GM23248 (cell line): ENCODE measurements at regions not wholly inside any gene's neighbourhood (a gene's known extent, or its start where the extent isn't known, plus 50 kb on each side); places are given as distances from the start of the nearest gene placed in this dataset.

Experiments used
- DNase-seq: peaks from one replicate; pipeline ENCODE4 v3.0.0-alpha.2; 2015
- H2AFZ ChIP-seq: fragments of 200-600 bp; sonication (generic); 2 replicates; pipeline ENCODE4 v1.6.1; 2016; ENCODE audit warnings: antibody characterized with exemption
- H3F3A ChIP-seq: fragments of 200-600 bp; sonication (generic); 2 replicates; pipeline ENCODE4 v1.6.1; 2016; ENCODE audit warnings: mild to moderate bottlenecking, antibody characterized with exemption, mixed run types; ENCODE audit not compliant: insufficient read depth
- H3K27ac ChIP-seq: fragments of 200-600 bp; sonication (generic); 2 replicates; pipeline ENCODE4 v1.5.1; 2016; ENCODE audit warnings: mild to moderate bottlenecking
- H3K27me3 ChIP-seq: fragments of 200-600 bp; sonication (generic); replicated peaks from 2 replicates; pipeline ENCODE4 v1.6.1; 2016; ENCODE audit warnings: mild to moderate bottlenecking; ENCODE audit not compliant: insufficient read depth
- H3K36me3 ChIP-seq: fragments of 200-600 bp; sonication (generic); 2 replicates; pipeline ENCODE4 v1.6.1; 2016; ENCODE audit warnings: low read depth, mild to moderate bottlenecking
- H3K4me1 ChIP-seq: fragments of 200-600 bp; sonication (generic); 2 replicates; pipeline ENCODE4 v1.6.1; 2016; ENCODE audit warnings: mild to moderate bottlenecking; ENCODE audit not compliant: insufficient read depth
- H3K4me2 ChIP-seq: fragments of 200-600 bp; sonication (generic); one replicate; pipeline ENCODE4 v1.6.1; 2016; ENCODE audit warnings: mild to moderate bottlenecking; ENCODE audit not compliant: unreplicated experiment
- H3K4me3 ChIP-seq: fragments of 200-600 bp; sonication (generic); 2 replicates; pipeline ENCODE4 v1.5.1; 2016; ENCODE audit warnings: mild to moderate bottlenecking
- H3K79me2 ChIP-seq: fragments of 200-600 bp; sonication (generic); 2 replicates; pipeline ENCODE4 v1.6.1; 2016; ENCODE audit warnings: mild to moderate bottlenecking; ENCODE audit not compliant: insufficient read depth
- H3K9ac ChIP-seq: fragments of 200-600 bp; sonication (generic); 2 replicates; pipeline ENCODE4 v1.6.1; 2016; ENCODE audit warnings: mild to moderate bottlenecking
- H3K9me2 ChIP-seq: fragments of 200-600 bp; sonication (generic); 2 replicates; pipeline ENCODE4 v1.6.1; 2016; ENCODE audit warnings: mixed run types, mild to moderate bottlenecking, moderate library complexity; ENCODE audit not compliant: insufficient read depth
- H3K9me3 ChIP-seq: fragments of 200-600 bp; sonication (generic); one replicate; pipeline ENCODE4 v1.6.1; 2017; ENCODE audit warnings: low read depth
- H4K20me1 ChIP-seq: fragments of 200-600 bp; sonication (generic); 2 replicates; pipeline ENCODE4 v1.6.0; 2016; ENCODE audit not compliant: insufficient read depth
- EZH2 ChIP-seq: fragments of 200-600 bp; sonication (generic); IDR thresholded peaks from 2 replicates; pipeline ENCODE4 v1.6.1; 2018; ENCODE audit warnings: antibody characterized with exemption, mild to moderate bottlenecking; ENCODE audit not compliant: insufficient read depth, poor library complexity, severe bottlenecking
- EZH2phosphoT487 ChIP-seq: fragments of 200-600 bp; sonication (generic); IDR thresholded peaks from 2 replicates; pipeline ENCODE4 v1.6.1; 2018; ENCODE audit warnings: antibody characterized with exemption, moderate library complexity, mild to moderate bottlenecking, low read depth; ENCODE audit not compliant: insufficient read depth
- WGBS, 2 experiments: methylation state at CpG; one replicate each; pipeline ENCODE4 v1.1.6; 2015 to 2017; ENCODE audit warnings: low lambda C conversion rate in 2 of 2, low coverage in 1 of 2; ENCODE audit errors: missing lambda C conversion rate in 2 of 2; 5-methylcytosine and 5-hydroxymethylcytosine counted together
- in situ Hi-C: fragments of 300-500 bp; cut with MboI; formaldehyde crosslinking; loops from 2 replicates; pipeline ENCODE4 v1.15.0; 2020

GRCh38 chr9:79970146-79970425 is 398.3 kb downstream of the TLE4 start:
- WGBS, 2 experiments = 17 to 20% methylated on average over 2 of the region's 2 CpGs

DNA sequence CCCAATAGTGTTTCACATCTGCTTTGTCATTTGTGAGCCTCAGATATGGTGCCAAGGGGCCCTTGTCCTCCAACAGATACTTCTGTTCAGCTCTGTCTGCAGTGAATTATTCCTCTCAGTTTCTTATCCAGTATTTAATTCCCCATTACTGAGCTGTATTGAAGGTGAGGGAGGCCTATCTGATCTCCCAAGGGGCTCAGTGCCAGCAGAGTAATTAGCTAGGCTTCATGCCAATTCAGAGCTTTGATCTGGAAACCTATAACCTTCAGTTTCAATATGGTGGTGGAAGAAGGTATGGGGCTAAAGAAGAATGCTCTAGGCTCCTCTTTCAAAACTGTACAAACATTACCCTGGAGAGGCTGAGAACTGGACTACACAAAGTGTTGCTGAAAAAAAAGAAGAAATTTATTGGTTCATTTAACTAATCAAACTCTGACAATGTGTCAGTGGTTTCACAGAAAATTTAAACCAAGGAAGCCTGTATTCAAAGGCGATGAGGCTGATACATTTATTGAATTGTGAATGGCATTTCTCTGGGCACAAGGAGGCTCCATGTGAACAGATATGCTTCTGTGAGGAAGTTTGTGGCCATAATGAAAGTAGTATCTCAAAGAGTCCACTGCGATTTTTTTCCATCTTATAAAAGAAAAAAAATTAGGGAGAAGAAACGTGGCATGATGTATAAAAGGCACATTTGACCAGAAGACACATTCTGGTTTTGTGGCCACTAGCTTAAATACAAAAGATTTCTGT is 397.8 kb downstream of the TLE4 start:
- H3K36me3 ChIP-seq = no peaks in the 10 kb centered on the region
- H3K79me2 ChIP-seq = no peaks in the 10 kb centered on the region
- H3K27ac ChIP-seq = no peak overlapping the region
- H3K9me3 ChIP-seq = no peaks in the 10 kb centered on the region
- no peak overlapping the region for H2AFZ ChIP-seq
- in situ Hi-C loops = no loop called here
- H3K4me3 ChIP-seq = no peak overlapping the region
- no peaks in the 10 kb centered on the region for H3F3A ChIP-seq
- no peak overlapping the region for H3K9ac ChIP-seq
- no peaks in the 10 kb centered on the region for H4K20me1 ChIP-seq
- no peak for DNase-seq
- TF ChIP-seq EZH2phosphoT487 (no peak), EZH2 (no peak)
- H3K4me2 ChIP-seq = no peak overlapping the region
- H3K9me2 ChIP-seq = no peaks in the 10 kb centered on the region
- H3K27me3 ChIP-seq = no peaks in the 10 kb centered on the region; the same call in none of the 2 replicates
- 36 to 41% methylated on average over 3 of the region's 3 CpGs for WGBS, 2 experiments
- H3K4me1 ChIP-seq = no peaks in the 10 kb centered on the region

More at GRCh38 chr9:79970146-79970425, 398.3 kb downstream of the TLE4 start:
- H3K9ac ChIP-seq = no peak overlapping the region
- H3K36me3 ChIP-seq = no peaks in the 10 kb centered on the region
- no peak overlapping the region for H3K27ac ChIP-seq
- H3K9me3 ChIP-seq = no peaks in the 10 kb centered on the region
- no peaks in the 10 kb centered on the region for H3K9me2 ChIP-seq
- no peaks in the 10 kb centered on the region for H3F3A ChIP-seq
- no peaks in the 10 kb centered on the region; the same call in none of the 2 replicates for H3K27me3 ChIP-seq
- H3K4me2 ChIP-seq = no peak overlapping the region
- no peak overlapping the region for H3K4me3 ChIP-seq
- H4K20me1 ChIP-seq = no peaks in the 10 kb centered on the region
- no peak for DNase-seq
- in situ Hi-C loops = no loop called here
- TF ChIP-seq EZH2phosphoT487 (no peak), EZH2 (no peak)
- H3K4me1 ChIP-seq = no peaks in the 10 kb centered on the region
- no peak overlapping the region for H2AFZ ChIP-seq
- H3K79me2 ChIP-seq = no peaks in the 10 kb centered on the region

GRCh38 chr9:79968533-79968932 is 396.8 kb downstream of the TLE4 start:
- Histone ChIP-seq H3K9me3 (no peaks in the 10 kb centered on the region), H3K9me2 (no peaks in the 10 kb centered on the region), H3K27ac (no peak overlapping the region), H3K9ac (no peak overlapping the region), H3K36me3 (no peaks in the 10 kb centered on the region), H3F3A (no peaks in the 10 kb centered on the region), H3K4me2 (no peak overlapping the region), H3K4me1 (no peaks in the 10 kb centered on the region), H3K27me3 (no peaks in the 10 kb centered on the region; the same call in none of the 2 replicates), H3K79me2 (no peaks in the 10 kb centered on the region), H3K4me3 (no peak overlapping the region), H2AFZ (no peak overlapping the region), H4K20me1 (no peaks in the 10 kb centered on the region)
- in situ Hi-C loops = no loop called here
- DNase-seq = no peak
- WGBS, 2 experiments = 0 to 17% methylated on average over 1 of the region's 1 CpG
- TF ChIP-seq EZH2phosphoT487 (no peak), EZH2 (no peak)

- Histone ChIP-seq H3K4me1 (no peaks in the 10 kb centered on the region), H3K9me2 (no peaks in the 10 kb centered on the region), H3K36me3 (no peaks in the 10 kb centered on the region), H3K9ac (no peak overlapping the region), H3K79me2 (no peaks in the 10 kb centered on the region), H3K27ac (no peak overlapping the region), H4K20me1 (no peaks in the 10 kb centered on the region), H3K4me2 (no peak overlapping the region), H2AFZ (no peak overlapping the region), H3K9me3 (no peaks in the 10 kb centered on the region), H3F3A (no peaks in the 10 kb centered on the region), H3K4me3 (no peak overlapping the region), H3K27me3 (peaks cover 11% of the 10 kb centered on the region)
- TF ChIP-seq EZH2 (no peak), EZH2phosphoT487 (no peak)
- 36 to 40% methylated on average over 3 of the region's 3 CpGs for WGBS, 2 experiments
- in situ Hi-C loops = no loop called here
- DNase-seq = no peak
Measured at GRCh38 chr9:79962836-79963235, 391.1 kb downstream of the TLE4 start.
